Retinal pigment epithelial cell (primary cell): ENCODE measurements at regions not wholly inside any gene's neighbourhood (a gene's known extent, or its start where the extent isn't known, plus 50 kb on each side); places are given as distances from the start of the nearest gene placed in this dataset.

ENCODE experiments used
- DNase-seq: peaks from one replicate; pipeline ENCODE4 v3.0.0-alpha.2; 2010; ENCODE audit warnings: low read depth
- H3K4me3 ChIP-seq: 2 replicates; pipeline ENCODE4 v1.5.1; 2011; ENCODE audit warnings: mild to moderate bottlenecking, low read length, control low read depth, moderate library complexity
- TF ChIP-seq, protein P1 (sequence below): conservative IDR thresholded peaks from 2 replicates; pipeline ENCODE4 v1.5.1; 2011; ENCODE audit warnings: low read depth, low read length, control low read depth, inconsistent platforms

- DNase-seq, result no peak
- H3K4me3 ChIP-seq, result no peak overlapping the region
- TF ChIP-seq, protein P1, sequence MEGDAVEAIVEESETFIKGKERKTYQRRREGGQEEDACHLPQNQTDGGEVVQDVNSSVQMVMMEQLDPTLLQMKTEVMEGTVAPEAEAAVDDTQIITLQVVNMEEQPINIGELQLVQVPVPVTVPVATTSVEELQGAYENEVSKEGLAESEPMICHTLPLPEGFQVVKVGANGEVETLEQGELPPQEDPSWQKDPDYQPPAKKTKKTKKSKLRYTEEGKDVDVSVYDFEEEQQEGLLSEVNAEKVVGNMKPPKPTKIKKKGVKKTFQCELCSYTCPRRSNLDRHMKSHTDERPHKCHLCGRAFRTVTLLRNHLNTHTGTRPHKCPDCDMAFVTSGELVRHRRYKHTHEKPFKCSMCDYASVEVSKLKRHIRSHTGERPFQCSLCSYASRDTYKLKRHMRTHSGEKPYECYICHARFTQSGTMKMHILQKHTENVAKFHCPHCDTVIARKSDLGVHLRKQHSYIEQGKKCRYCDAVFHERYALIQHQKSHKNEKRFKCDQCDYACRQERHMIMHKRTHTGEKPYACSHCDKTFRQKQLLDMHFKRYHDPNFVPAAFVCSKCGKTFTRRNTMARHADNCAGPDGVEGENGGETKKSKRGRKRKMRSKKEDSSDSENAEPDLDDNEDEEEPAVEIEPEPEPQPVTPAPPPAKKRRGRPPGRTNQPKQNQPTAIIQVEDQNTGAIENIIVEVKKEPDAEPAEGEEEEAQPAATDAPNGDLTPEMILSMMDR, result no peak
Measured at GRCh38 chr6:15066089-15066758, 179.6 kb upstream of the JARID2 start.

DNA sequence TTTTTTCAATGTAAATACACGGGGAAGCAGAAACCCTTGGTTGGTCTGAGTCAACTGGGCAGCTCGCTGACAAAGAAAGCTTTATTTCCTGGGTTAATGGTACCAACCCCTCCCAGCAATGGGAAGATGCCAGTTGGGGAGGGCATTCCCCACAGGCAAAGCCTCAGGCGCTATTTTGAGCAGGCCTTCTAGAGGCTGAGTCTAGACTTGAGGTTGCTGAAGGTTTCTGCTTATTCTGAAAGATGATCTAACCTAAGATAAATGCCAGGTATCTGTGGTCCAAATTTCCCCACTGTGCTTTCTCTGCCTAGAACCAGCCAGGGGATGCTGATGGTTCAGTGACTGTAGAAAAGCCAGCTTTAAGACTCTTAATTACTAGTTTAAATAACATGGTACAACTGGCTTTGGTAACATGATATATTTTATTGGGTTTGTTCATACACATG, 172.5 kb upstream of the JARID2 start:
- DNase-seq, result no peak
- TF ChIP-seq, protein P1, result no peak
- no peak overlapping the region for H3K4me3 ChIP-seq

GRCh38 chr6:15073883-15074465, 171.9 kb upstream of the JARID2 start:
- no peak for DNase-seq
- H3K4me3 ChIP-seq, result no peak overlapping the region
- TF ChIP-seq, protein P1, result no peak

GRCh38 chr6:15074806-15075205, 171.1 kb upstream of the JARID2 start:
- TF ChIP-seq, protein P1, result no peak
- H3K4me3 ChIP-seq, result no peak overlapping the region
- DNase-seq, result no peak

DNA sequence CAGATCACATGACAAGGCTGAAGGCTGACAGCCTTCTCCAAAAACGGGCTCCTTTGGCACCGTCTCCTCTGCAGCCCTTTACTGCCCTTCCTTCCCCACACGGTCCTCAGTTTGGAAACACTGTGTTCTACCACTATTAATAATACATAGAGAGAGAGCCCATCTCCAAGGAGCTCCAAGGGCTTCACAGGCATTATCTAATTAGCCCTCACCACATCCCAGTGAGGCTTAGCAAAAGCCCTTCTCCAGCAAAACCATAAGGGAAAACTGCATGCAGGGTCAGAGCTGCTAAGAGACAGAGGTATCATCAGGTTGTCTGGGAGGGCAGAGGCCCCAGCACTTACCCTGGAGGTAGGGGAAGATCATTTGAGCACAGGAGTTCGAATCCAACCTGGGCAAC, 169.3 kb upstream of the JARID2 start:
- TF ChIP-seq, protein P1, result no peak
- DNase-seq, result no peak
- no peak overlapping the region for H3K4me3 ChIP-seq

GRCh38 chr6:15077006-15077405, 168.9 kb upstream of the JARID2 start:
- TF ChIP-seq, protein P1, result no peak
- no peak for DNase-seq
- H3K4me3 ChIP-seq, result no peak overlapping the region

DNA sequence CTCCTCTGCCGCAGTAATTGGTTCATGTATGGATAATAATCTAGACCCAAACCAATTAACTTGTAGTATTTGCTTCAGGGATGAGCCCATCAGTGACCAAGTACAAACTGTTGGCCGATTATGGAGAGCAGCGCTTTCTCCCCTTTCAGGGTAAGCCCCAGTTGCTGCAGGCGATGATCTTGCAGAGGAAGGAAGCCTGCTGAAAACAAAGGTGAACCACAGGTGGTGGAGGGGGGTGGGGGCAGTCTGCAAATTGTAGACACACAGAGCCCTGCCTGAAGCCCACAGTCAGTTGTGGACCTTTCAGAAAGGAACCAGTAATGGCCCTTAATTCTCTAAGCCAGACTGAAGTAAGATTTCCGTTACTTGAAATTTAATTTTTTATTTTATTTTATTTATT, 167.9 kb upstream of the JARID2 start:
- no peak overlapping the region for H3K4me3 ChIP-seq
- TF ChIP-seq, protein P1, result no peak
- no peak for DNase-seq
